ENCODE measurements at regions not wholly inside any gene's neighbourhood (a gene's known extent, or its start where the extent isn't known, plus 50 kb on each side); places are given as distances from the start of the nearest gene placed in this dataset.
A peak's percentile ranks its signal among the peaks of the same experiment; 100 is the strongest.

DNA sequence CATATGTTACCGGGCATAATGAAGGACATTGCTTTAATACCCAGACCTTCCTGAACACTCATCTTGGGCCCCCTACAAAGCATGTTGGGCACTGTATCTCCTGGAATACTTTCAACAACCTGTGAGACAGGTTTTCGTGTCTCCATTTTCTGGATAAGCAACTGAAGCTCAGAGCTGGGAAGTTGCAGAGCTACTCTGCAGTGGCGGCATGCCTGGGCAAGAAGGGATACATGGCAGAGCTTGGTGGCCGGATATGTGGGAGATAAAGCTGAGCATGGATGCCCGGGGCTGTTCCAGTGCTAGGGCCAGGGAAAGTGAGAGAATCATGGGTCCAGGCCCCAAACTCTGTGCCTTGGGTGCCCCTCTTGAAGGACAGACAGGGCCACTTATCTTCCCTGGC lies 71.6 kb upstream of the KCND3 start:
- H3K4me3 ChIP-seq (ENCODE audit: low read length), result no peak overlapping the region
- H3K27me3 ChIP-seq (replicated peaks; ENCODE audit: control insufficient read depth, insufficient read depth, low read length), result peaks cover 32% of the 10 kb centered on the region
- no peak overlapping the region for H3K9ac ChIP-seq (ENCODE audit: low read length)
- H3K9me3 ChIP-seq (ENCODE audit: control insufficient read depth, low read length), result no peaks in the 10 kb centered on the region
- DNase-seq (ENCODE audit: low read depth), result no peak
- no peaks in the 10 kb centered on the region for H3K4me1 ChIP-seq (ENCODE audit: control insufficient read depth, insufficient read depth, low read length)
- H3K36me3 ChIP-seq (ENCODE audit: control insufficient read depth, insufficient read depth, low read length, severe bottlenecking), result no peaks in the 10 kb centered on the region

DNA sequence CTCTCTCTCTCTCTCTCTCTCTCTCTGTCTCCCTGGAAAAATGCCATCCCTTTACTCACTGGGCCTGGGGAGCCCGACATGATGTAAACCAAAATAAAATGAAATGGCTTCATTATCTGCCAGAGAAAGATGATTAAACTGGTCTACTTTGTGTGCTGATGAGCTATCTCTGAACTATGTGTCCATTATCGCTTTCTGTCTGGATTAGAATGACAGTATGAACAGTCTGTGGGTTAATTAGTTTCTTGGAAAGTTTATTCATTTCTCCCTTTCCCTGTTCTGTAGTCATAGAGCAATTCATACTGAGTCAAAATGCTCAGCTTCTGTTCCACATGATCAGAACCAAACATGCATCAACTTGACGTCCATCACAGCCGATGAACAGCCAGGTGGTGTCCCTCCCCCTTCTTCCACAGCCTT lies 72.4 kb upstream of the KCND3 start:
- H3K9ac ChIP-seq (ENCODE audit: low read length), result no peak overlapping the region
- no peak for DNase-seq (ENCODE audit: low read depth)
- no peak overlapping the region for H3K4me3 ChIP-seq (ENCODE audit: low read length)
- no peaks in the 10 kb centered on the region for H3K9me3 ChIP-seq (ENCODE audit: control insufficient read depth, low read length)
- H3K4me1 ChIP-seq (ENCODE audit: control insufficient read depth, insufficient read depth, low read length), result no peaks in the 10 kb centered on the region
- no peaks in the 10 kb centered on the region for H3K36me3 ChIP-seq (ENCODE audit: control insufficient read depth, insufficient read depth, low read length, severe bottlenecking)
- peaks cover 29% of the 10 kb centered on the region for H3K27me3 ChIP-seq (replicated peaks; ENCODE audit: control insufficient read depth, insufficient read depth, low read length)

DNA sequence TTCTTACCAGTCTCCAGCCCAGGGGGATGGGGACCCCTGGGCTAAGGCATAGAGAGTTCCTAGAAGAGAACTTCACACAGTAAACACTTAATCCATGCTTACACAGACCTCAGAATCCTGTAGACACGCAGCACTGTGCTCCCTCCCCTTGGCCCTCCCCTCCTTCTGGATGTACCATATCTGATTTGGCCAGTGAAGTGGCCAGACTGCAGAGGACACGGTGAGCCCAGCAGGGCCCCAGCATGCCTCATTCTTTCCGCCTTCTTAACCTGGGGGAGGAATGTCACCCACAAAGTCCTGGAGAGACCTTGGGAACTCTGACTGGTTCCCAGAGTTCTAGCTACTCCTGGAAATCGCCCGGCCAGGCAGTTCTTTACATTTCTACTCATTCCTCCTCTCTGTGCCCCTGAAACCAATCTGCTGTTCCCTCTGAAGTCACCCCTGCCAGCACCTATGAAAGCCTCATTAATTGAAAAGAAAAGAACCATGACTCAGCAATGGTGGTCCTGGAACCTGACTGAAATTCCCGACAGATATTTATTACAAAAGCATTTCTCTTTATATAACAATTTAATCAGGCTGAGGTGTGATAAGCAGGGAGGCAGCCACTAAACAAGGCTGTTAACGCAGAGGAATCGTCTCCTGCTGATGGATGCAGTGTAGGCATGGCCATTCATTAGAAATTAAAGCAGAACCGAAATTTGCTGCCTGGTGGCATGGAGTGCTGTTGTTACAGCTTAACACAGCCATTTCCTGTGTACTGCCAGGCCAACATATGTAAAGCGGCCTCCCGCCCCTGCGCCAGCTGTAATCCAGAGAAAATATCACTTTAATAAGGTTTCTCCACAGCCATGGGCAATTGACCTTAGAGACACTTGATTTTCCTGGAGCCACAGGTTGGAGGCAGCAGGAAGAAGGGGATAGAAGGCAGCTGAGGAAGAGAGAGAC lies 74.6 kb upstream of the KCND3 start:
- Histone ChIP-seq H3K9ac (ENCODE audit: low read length) (no peak overlapping the region), H3K4me3 (ENCODE audit: low read length) (no peak overlapping the region), H3K9me3 (ENCODE audit: control insufficient read depth, low read length) (no peaks in the 10 kb centered on the region), H3K27me3 (replicated peaks; ENCODE audit: control insufficient read depth, insufficient read depth, low read length) (peaks cover 22% of the 10 kb centered on the region), H3K4me1 (ENCODE audit: control insufficient read depth, insufficient read depth, low read length) (no peaks in the 10 kb centered on the region), H3K36me3 (ENCODE audit: control insufficient read depth, insufficient read depth, low read length, severe bottlenecking) (no peaks in the 10 kb centered on the region)
- no peak for DNase-seq (ENCODE audit: low read depth)

DNA sequence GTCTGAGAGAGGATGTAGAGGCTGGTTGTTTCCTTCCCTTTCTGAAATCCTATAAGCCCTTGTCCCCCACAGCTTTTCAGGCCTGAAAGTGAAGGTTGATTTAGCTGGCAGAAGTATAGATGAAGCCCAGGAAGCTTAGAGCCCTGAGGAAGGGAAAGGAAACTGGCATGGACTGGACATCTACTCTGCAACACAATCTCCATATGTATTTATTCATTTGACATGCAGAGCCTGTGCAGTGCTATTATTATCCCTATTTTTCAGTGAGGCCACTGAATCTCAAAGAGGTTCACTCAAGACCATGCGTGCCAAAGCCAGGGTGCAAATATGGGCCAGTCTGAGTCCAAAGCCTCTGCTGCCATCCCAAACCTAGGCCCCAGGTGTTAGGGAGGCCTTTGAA lies 78.5 kb upstream of the KCND3 start:
- no peak overlapping the region for H3K4me3 ChIP-seq (ENCODE audit: low read length)
- H3K36me3 ChIP-seq (ENCODE audit: control insufficient read depth, insufficient read depth, low read length, severe bottlenecking), result no peaks in the 10 kb centered on the region
- H3K4me1 ChIP-seq (ENCODE audit: control insufficient read depth, insufficient read depth, low read length), result no peaks in the 10 kb centered on the region
- H3K9ac ChIP-seq (ENCODE audit: low read length), result no peak overlapping the region
- peaks cover 14% of the 10 kb centered on the region for H3K9me3 ChIP-seq (ENCODE audit: control insufficient read depth, low read length)
- no peak for DNase-seq (ENCODE audit: low read depth)
- H3K27me3 ChIP-seq (replicated peaks; ENCODE audit: control insufficient read depth, insufficient read depth, low read length), result peaks cover 22% of the 10 kb centered on the region

- Histone ChIP-seq H3K9me3 (ENCODE audit: control insufficient read depth, low read length) (peaks cover 25% of the 10 kb centered on the region), H3K4me1 (ENCODE audit: control insufficient read depth, insufficient read depth, low read length) (no peaks in the 10 kb centered on the region), H3K4me3 (ENCODE audit: low read length) (no peak overlapping the region), H3K27me3 (replicated peaks; ENCODE audit: control insufficient read depth, insufficient read depth, low read length) (peaks cover 4% of the 10 kb centered on the region), H3K9ac (ENCODE audit: low read length) (no peak overlapping the region), H3K36me3 (ENCODE audit: control insufficient read depth, insufficient read depth, low read length, severe bottlenecking) (no peaks in the 10 kb centered on the region)
- DNase-seq (ENCODE audit: low read depth), result no peak
These were observed 81.2 kb upstream of the KCND3 start for GRCh38 chr1:112070677-112071076.

DNA sequence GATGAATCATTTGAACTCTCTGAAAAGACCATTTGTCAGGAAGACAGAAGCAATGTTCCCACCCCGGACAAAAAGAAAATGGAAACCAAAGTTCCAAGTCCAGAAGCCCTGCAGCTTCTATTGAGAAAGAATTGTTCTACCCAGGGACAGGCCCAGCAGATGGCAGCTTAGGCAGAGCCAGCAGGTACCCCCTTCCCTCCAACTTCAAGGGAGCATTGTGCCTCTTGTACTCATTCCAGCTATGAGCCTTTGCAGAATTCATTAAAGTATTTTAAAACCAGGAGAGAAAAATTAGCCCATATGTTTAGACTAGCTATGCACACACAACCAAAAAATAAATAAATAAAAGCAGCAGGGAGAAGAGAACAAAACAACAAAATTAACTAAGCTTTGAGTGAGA lies 85.2 kb upstream of the KCND3 start:
- Histone ChIP-seq H3K9ac (ENCODE audit: low read length) (no peak overlapping the region), H3K36me3 (ENCODE audit: control insufficient read depth, insufficient read depth, low read length, severe bottlenecking) (no peaks in the 10 kb centered on the region), H3K9me3 (ENCODE audit: control insufficient read depth, low read length) (peaks cover 25% of the 10 kb centered on the region), H3K4me1 (ENCODE audit: control insufficient read depth, insufficient read depth, low read length) (no peaks in the 10 kb centered on the region), H3K4me3 (ENCODE audit: low read length) (no peak overlapping the region), H3K27me3 (replicated peaks; ENCODE audit: control insufficient read depth, insufficient read depth, low read length) (no peaks in the 10 kb centered on the region)
- DNase-seq (ENCODE audit: low read depth), result no peak

DNA sequence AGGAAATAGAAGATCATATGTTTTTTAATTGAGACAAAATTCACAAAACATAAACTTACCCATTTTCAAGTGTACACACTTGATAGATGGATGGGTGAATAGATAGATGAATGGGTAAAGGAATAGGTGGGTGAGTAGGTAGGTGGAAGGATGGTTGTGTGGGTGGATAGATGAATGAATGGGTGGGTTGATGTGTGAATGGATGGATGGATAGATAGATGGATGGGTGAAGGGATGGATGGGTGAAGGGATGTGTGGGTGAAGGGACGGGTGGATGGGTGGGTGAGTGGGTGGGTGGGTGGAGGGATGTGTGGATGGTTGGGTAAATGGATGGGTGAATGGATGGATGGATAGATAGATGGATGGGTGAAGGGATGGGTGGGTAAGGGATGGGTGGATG lies 86.1 kb upstream of the KCND3 start:
- Histone ChIP-seq H3K36me3 (ENCODE audit: control insufficient read depth, insufficient read depth, low read length, severe bottlenecking) (no peaks in the 10 kb centered on the region), H3K27me3 (replicated peaks; ENCODE audit: control insufficient read depth, insufficient read depth, low read length) (no peaks in the 10 kb centered on the region), H3K4me1 (ENCODE audit: control insufficient read depth, insufficient read depth, low read length) (no peaks in the 10 kb centered on the region), H3K9me3 (ENCODE audit: control insufficient read depth, low read length) (peaks cover 20% of the 10 kb centered on the region), H3K9ac (ENCODE audit: low read length) (no peak overlapping the region), H3K4me3 (ENCODE audit: low read length) (no peak overlapping the region)
- no peak for DNase-seq (ENCODE audit: low read depth)

GRCh38 chr1:112079446-112079845 lies 90.0 kb upstream of the KCND3 start:
- no peak overlapping the region for H3K9ac ChIP-seq (ENCODE audit: low read length)
- H3K4me1 ChIP-seq (ENCODE audit: control insufficient read depth, insufficient read depth, low read length), result no peaks in the 10 kb centered on the region
- DNase-seq (ENCODE audit: low read depth), result no peak
- peaks cover under 1% of the 10 kb centered on the region for H3K9me3 ChIP-seq (ENCODE audit: control insufficient read depth, low read length)
- no peak overlapping the region for H3K4me3 ChIP-seq (ENCODE audit: low read length)
- no peaks in the 10 kb centered on the region for H3K27me3 ChIP-seq (replicated peaks; ENCODE audit: control insufficient read depth, insufficient read depth, low read length)
- H3K36me3 ChIP-seq (ENCODE audit: control insufficient read depth, insufficient read depth, low read length, severe bottlenecking), result no peaks in the 10 kb centered on the region

DNA sequence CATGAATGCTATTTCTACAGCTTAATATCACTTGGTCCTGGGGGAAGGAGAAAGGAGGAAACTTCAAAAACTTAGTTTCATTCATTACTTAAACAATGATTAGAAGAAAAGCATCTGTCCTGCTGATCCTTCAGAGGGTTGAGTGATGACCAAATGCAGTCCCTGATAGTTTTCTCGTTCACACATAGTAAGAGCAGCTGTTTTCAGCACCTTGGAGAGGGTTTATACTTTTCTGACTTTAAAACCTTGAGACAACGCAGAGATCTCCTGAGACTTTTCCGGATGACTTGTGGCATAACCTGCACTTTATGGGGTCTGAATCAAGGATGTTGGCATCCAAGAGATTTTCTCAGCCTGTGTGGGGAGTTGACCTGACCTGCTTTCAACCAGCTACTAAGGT lies 94.0 kb upstream of the KCND3 start:
- Histone ChIP-seq H3K9ac (ENCODE audit: low read length) (no peak overlapping the region), H3K9me3 (ENCODE audit: control insufficient read depth, low read length) (no peaks in the 10 kb centered on the region), H3K4me1 (ENCODE audit: control insufficient read depth, insufficient read depth, low read length) (no peaks in the 10 kb centered on the region), H3K36me3 (ENCODE audit: control insufficient read depth, insufficient read depth, low read length, severe bottlenecking) (no peaks in the 10 kb centered on the region), H3K4me3 (ENCODE audit: low read length) (no peak overlapping the region), H3K27me3 (replicated peaks; ENCODE audit: control insufficient read depth, insufficient read depth, low read length) (peaks cover 6% of the 10 kb centered on the region)
- peak; percentile 49 for DNase-seq (ENCODE audit: low read depth)

DNA sequence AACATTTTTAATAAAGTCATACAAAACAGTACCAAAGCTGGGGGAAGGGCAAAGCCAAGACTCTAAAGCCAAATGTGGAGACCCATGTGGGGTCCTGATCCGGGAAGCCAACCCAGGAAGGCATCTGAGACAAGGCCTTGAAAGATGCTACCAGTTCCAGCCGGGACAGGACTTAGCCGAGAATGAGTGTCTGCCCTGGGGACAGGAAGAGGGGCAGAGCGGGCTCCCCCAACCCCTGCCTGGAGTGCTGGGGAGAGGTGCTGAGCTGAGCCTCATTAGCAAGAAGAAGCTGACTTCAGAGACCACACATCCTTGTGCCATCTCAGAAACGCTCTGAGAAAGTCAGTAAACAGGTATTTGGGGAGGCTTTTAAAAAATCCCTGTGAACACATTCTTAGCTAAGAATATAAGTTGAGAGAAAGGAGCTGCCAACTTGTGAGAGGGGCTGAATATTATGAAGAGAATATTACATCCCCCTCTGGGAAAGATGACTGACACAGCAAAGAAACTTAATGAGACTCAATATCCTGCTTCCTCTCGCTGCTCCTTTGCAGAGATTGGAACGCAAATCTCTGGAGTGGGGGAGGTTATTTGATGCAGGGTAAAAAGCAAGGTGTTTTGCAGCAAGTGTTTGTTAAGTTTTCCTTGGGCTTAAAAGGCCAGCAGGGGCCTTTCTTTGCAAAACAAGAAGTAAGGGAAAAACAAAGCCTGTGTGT lies 103.3 kb upstream of the KCND3 start:
- Histone ChIP-seq H3K9me3 (ENCODE audit: control insufficient read depth, low read length) (no peaks in the 10 kb centered on the region), H3K36me3 (ENCODE audit: control insufficient read depth, insufficient read depth, low read length, severe bottlenecking) (no peaks in the 10 kb centered on the region), H3K4me1 (ENCODE audit: control insufficient read depth, insufficient read depth, low read length) (no peaks in the 10 kb centered on the region), H3K9ac (ENCODE audit: low read length) (no peak overlapping the region), H3K4me3 (ENCODE audit: low read length) (no peak overlapping the region), H3K27me3 (replicated peaks; ENCODE audit: control insufficient read depth, insufficient read depth, low read length) (peaks cover 9% of the 10 kb centered on the region)
- no peak for DNase-seq (ENCODE audit: low read depth)

DNA sequence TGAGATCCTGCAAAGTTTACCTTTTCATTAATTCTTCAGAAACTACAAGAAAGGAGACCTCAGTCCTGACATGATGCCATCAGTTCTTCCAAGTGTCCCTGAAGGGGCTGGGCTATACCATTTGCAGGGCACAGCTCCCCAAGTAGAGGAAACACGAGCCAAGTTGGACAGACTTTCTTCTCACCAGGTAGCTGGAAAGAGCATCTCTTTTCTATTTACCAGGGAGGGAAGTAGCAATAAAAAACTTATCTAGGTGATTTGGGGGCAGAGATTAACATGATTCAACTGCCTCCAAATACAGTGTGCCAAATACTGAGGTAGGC lies 103.9 kb upstream of the KCND3 start:
- H3K4me1 ChIP-seq (ENCODE audit: control insufficient read depth, insufficient read depth, low read length), result no peaks in the 10 kb centered on the region
- DNase-seq (ENCODE audit: low read depth), result no peak
- no peak overlapping the region for H3K9ac ChIP-seq (ENCODE audit: low read length)
- H3K27me3 ChIP-seq (replicated peaks; ENCODE audit: control insufficient read depth, insufficient read depth, low read length), result peaks cover 9% of the 10 kb centered on the region
- H3K36me3 ChIP-seq (ENCODE audit: control insufficient read depth, insufficient read depth, low read length, severe bottlenecking), result no peaks in the 10 kb centered on the region
- no peak overlapping the region for H3K4me3 ChIP-seq (ENCODE audit: low read length)
- H3K9me3 ChIP-seq (ENCODE audit: control insufficient read depth, low read length), result no peaks in the 10 kb centered on the region

Measured in adipocyte (in vitro differentiated cells).